BLaER1 treated with 17β-estradiol and CSF1 and Interleukin-3, amounts not matched to agents 10 nM and 100 nM (cell line): ENCODE measurements at regions not wholly inside any gene's neighbourhood (a gene's known extent, or its start where the extent isn't known, plus 50 kb on each side); places are given as distances from the start of the nearest gene placed in this dataset.

Experiments
- H3K27ac ChIP-seq, 11 experiments: shearing (Covaris generic); formaldehyde crosslinking; 2 replicates each; pipeline ENCODE4 v1.8.1; 2022
- H3K27me3 ChIP-seq, 11 experiments: shearing (Covaris generic); formaldehyde crosslinking; 2 replicates each; pipeline ENCODE4 v1.8.1; 2022
- H3K36me3 ChIP-seq, 11 experiments: shearing (Covaris generic); formaldehyde crosslinking; 2 replicates each; pipeline ENCODE4 v1.8.1; 2022
- H3K4me1 ChIP-seq, 10 experiments: shearing (Covaris generic); formaldehyde crosslinking; 2 replicates each; pipeline ENCODE4 v1.8.1; 2022
- H3K4me2 ChIP-seq, 11 experiments: shearing (Covaris generic); formaldehyde crosslinking; 2 replicates each; pipeline ENCODE4 v1.8.1; 2022
- H3K4me3 ChIP-seq, 10 experiments: shearing (Covaris generic); formaldehyde crosslinking; 2 replicates each; pipeline ENCODE4 v1.8.1; 2022
- H3K9ac ChIP-seq, 11 experiments: shearing (Covaris generic); formaldehyde crosslinking; 2 replicates each; pipeline ENCODE4 v1.8.1; 2022
- H3K9me3 ChIP-seq, 11 experiments: shearing (Covaris generic); formaldehyde crosslinking; replicated peaks in 1 of 11; 2 replicates each; pipeline ENCODE4 v1.8.1; 2022
- H4K20me1 ChIP-seq, 11 experiments: shearing (Covaris generic); formaldehyde crosslinking; 2 replicates each; pipeline ENCODE4 v1.8.1; 2022
- Cebpa-rat ChIP-seq, 11 experiments: shearing (Covaris generic); IDR thresholded peaks; 2 replicates each; pipeline ENCODE4 v1.8.1; 2022

- no peak overlapping the region for H3K27ac ChIP-seq
- H3K4me1 ChIP-seq = no peaks in the 10 kb centered on the region
- no peaks in the 10 kb centered on the region for H4K20me1 ChIP-seq
- H3K4me3 ChIP-seq = no peak overlapping the region
- H3K4me2 ChIP-seq = no peak overlapping the region
- no peaks in the 10 kb centered on the region for H3K9me3 ChIP-seq
- no peaks in the 10 kb centered on the region for H3K36me3 ChIP-seq
- H3K9ac ChIP-seq = no peak overlapping the region
- no peaks in the 10 kb centered on the region for H3K27me3 ChIP-seq
- no peak for TF ChIP-seq Cebpa-rat (IDR thresholded peaks at IDR 0.05)
Measured at GRCh38 chr18:68330658-68331057, 384.2 kb downstream of the TMX3 start.

GRCh38 chr18:68323921-68324320 is 391.0 kb downstream of the TMX3 start:
- Histone ChIP-seq H3K4me3 (no peak overlapping the region), H3K9me3 (no peaks in the 10 kb centered on the region), H3K9ac (no peak overlapping the region), H3K36me3 (no peaks in the 10 kb centered on the region), H3K27me3 (no peaks in the 10 kb centered on the region), H3K27ac (no peak overlapping the region), H4K20me1 (no peaks in the 10 kb centered on the region), H3K4me1 (no peaks in the 10 kb centered on the region), H3K4me2 (no peak overlapping the region)
- no peak for TF ChIP-seq Cebpa-rat (IDR thresholded peaks at IDR 0.05)

GRCh38 chr18:68316636-68317035 is 398.3 kb downstream of the TMX3 start:
- Histone ChIP-seq H3K4me2 (peak overlapping the region in 6 of 11 experiments; percentile 2 to 42 (median 20); a peak in 5 of 22 replicates), H3K36me3 (no peaks in the 10 kb centered on the region), H3K27ac (no peak overlapping the region), H3K4me3 (no peak overlapping the region), H3K27me3 (no peaks in the 10 kb centered on the region), H4K20me1 (no peaks in the 10 kb centered on the region), H3K9me3 (no peaks in the 10 kb centered on the region), H3K4me1 (peaks cover 0 to 3% (median 0%) of the 10 kb centered on the region in 10 experiments; a peak in 2 of 20 replicates), H3K9ac (no peak overlapping the region)
- no peak for TF ChIP-seq Cebpa-rat (IDR thresholded peaks at IDR 0.05)

- no peak overlapping the region for H3K4me3 ChIP-seq
- no peaks in the 10 kb centered on the region for H3K9me3 ChIP-seq
- no peak for TF ChIP-seq Cebpa-rat (IDR thresholded peaks at IDR 0.05)
- peaks cover 0 to 3% (median 0%) of the 10 kb centered on the region in 10 experiments; a peak in 2 of 20 replicates for H3K4me1 ChIP-seq
- H3K4me2 ChIP-seq = no peak overlapping the region
- no peak overlapping the region for H3K27ac ChIP-seq
- no peak overlapping the region for H3K9ac ChIP-seq
- no peaks in the 10 kb centered on the region for H3K27me3 ChIP-seq
- no peaks in the 10 kb centered on the region for H4K20me1 ChIP-seq
- H3K36me3 ChIP-seq = no peaks in the 10 kb centered on the region
Measured at GRCh38 chr18:68314403-68314802, 400.5 kb downstream of the TMX3 start.

GRCh38 chr18:68301441-68301840 is 413.5 kb downstream of the TMX3 start:
- Histone ChIP-seq H3K27ac (no peak overlapping the region), H3K9ac (no peak overlapping the region), H3K36me3 (no peaks in the 10 kb centered on the region), H4K20me1 (no peaks in the 10 kb centered on the region), H3K4me2 (no peak overlapping the region), H3K9me3 (no peaks in the 10 kb centered on the region), H3K27me3 (no peaks in the 10 kb centered on the region), H3K4me3 (no peak overlapping the region), H3K4me1 (no peaks in the 10 kb centered on the region)
- no peak for TF ChIP-seq Cebpa-rat (IDR thresholded peaks at IDR 0.05)

- Histone ChIP-seq H3K27ac (no peak overlapping the region), H3K4me3 (no peak overlapping the region), H4K20me1 (no peaks in the 10 kb centered on the region), H3K9me3 (no peaks in the 10 kb centered on the region), H3K36me3 (no peaks in the 10 kb centered on the region), H3K9ac (no peak overlapping the region), H3K4me1 (no peaks in the 10 kb centered on the region), H3K4me2 (no peak overlapping the region), H3K27me3 (no peaks in the 10 kb centered on the region)
- no peak for TF ChIP-seq Cebpa-rat (IDR thresholded peaks at IDR 0.05)
Measured at GRCh38 chr18:68299906-68300305, 415.0 kb downstream of the TMX3 start.

- no peaks in the 10 kb centered on the region for H3K36me3 ChIP-seq
- no peaks in the 10 kb centered on the region for H4K20me1 ChIP-seq
- H3K27ac ChIP-seq = no peak overlapping the region
- no peaks in the 10 kb centered on the region for H3K27me3 ChIP-seq
- H3K4me2 ChIP-seq = no peak overlapping the region
- no peak overlapping the region for H3K4me3 ChIP-seq
- H3K4me1 ChIP-seq = no peaks in the 10 kb centered on the region
- peaks cover 0 to 6% (median 0%) of the 10 kb centered on the region in 11 experiments; a peak in 1 of 22 replicates for H3K9me3 ChIP-seq
- no peak for TF ChIP-seq Cebpa-rat (IDR thresholded peaks at IDR 0.05)
- no peak overlapping the region for H3K9ac ChIP-seq
Measured at GRCh38 chr18:68298330-68298729, 416.6 kb downstream of the TMX3 start.

GRCh38 chr18:68288408-68288807 is 426.5 kb downstream of the TMX3 start:
- Histone ChIP-seq H4K20me1 (no peaks in the 10 kb centered on the region), H3K4me2 (no peak overlapping the region), H3K27me3 (no peaks in the 10 kb centered on the region), H3K27ac (no peak overlapping the region), H3K9ac (no peak overlapping the region), H3K4me1 (no peaks in the 10 kb centered on the region), H3K9me3 (peaks cover 0 to 2% (median 0%) of the 10 kb centered on the region in 11 experiments; a peak in 1 of 22 replicates), H3K4me3 (no peak overlapping the region), H3K36me3 (no peaks in the 10 kb centered on the region)
- no peak for TF ChIP-seq Cebpa-rat (IDR thresholded peaks at IDR 0.05)

GRCh38 chr18:68284236-68284780 is 430.6 kb downstream of the TMX3 start:
- Histone ChIP-seq H3K4me1 (no peaks in the 10 kb centered on the region), H3K27ac (no peak overlapping the region), H3K4me3 (no peak overlapping the region), H3K9me3 (no peaks in the 10 kb centered on the region), H3K9ac (no peak overlapping the region), H3K4me2 (no peak overlapping the region), H3K27me3 (no peaks in the 10 kb centered on the region), H3K36me3 (no peaks in the 10 kb centered on the region), H4K20me1 (no peaks in the 10 kb centered on the region)
- TF ChIP-seq Cebpa-rat (IDR thresholded peaks at IDR 0.05) = no peak

- H3K9me3 ChIP-seq = no peaks in the 10 kb centered on the region
- no peak overlapping the region for H3K9ac ChIP-seq
- H3K4me3 ChIP-seq = no peak overlapping the region
- H3K4me2 ChIP-seq = no peak overlapping the region
- no peak for TF ChIP-seq Cebpa-rat (IDR thresholded peaks at IDR 0.05)
- H3K36me3 ChIP-seq = no peaks in the 10 kb centered on the region
- no peaks in the 10 kb centered on the region for H3K4me1 ChIP-seq
- H3K27ac ChIP-seq = no peak overlapping the region
- H3K27me3 ChIP-seq = no peaks in the 10 kb centered on the region
- H4K20me1 ChIP-seq = no peaks in the 10 kb centered on the region
Measured at GRCh38 chr18:68283834-68284233, 431.1 kb downstream of the TMX3 start.
